ENCODE measurements at regions not wholly inside any gene's neighbourhood (a gene's known extent, or its start where the extent isn't known, plus 50 kb on each side); places are given as distances from the start of the nearest gene placed in this dataset.

DNA sequence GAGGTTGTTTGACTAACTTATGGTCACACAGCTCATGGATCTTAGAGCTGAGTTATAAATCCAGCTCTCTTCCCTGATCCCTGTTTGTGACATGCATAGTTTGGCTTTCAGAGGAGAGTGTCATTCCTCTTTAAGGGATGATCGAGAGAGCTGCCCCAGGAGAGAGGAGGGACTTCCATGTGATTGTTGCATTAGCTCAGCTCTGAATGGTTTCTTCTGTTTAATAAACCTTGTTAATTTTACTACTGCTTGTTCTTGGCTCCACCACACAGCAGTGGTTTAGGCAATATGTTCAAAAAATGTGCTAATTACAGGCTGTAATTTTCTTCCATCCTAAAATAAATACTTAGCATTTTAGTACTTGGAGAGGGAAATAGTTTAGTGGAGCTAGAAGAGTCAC, 152.5 kb downstream of the C12orf75 start:
- no peak for TF ChIP-seq REST (IDR thresholded peaks at IDR 0.05; ENCODE audit: low read depth)
- TF ChIP-seq, protein P1, sequence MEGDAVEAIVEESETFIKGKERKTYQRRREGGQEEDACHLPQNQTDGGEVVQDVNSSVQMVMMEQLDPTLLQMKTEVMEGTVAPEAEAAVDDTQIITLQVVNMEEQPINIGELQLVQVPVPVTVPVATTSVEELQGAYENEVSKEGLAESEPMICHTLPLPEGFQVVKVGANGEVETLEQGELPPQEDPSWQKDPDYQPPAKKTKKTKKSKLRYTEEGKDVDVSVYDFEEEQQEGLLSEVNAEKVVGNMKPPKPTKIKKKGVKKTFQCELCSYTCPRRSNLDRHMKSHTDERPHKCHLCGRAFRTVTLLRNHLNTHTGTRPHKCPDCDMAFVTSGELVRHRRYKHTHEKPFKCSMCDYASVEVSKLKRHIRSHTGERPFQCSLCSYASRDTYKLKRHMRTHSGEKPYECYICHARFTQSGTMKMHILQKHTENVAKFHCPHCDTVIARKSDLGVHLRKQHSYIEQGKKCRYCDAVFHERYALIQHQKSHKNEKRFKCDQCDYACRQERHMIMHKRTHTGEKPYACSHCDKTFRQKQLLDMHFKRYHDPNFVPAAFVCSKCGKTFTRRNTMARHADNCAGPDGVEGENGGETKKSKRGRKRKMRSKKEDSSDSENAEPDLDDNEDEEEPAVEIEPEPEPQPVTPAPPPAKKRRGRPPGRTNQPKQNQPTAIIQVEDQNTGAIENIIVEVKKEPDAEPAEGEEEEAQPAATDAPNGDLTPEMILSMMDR (IDR thresholded peaks at IDR 0.05 in 2 of 3, conservative IDR thresholded peaks at IDR 0.05 in 1 of 3; ENCODE audit: borderline replicate concordance in 1 of 3, insufficient read depth in 1 of 3, low read depth in 2 of 3, low read length in 2 of 3): no peak
- no peak for TF ChIP-seq JUND (IDR thresholded peaks at IDR 0.05)
- TF ChIP-seq EGR1 (IDR thresholded peaks at IDR 0.05; ENCODE audit: low read depth): no peak
- no peak for TF ChIP-seq CBX3 (IDR thresholded peaks at IDR 0.05; ENCODE audit: low read depth)
- no peak for TF ChIP-seq RAD21 (IDR thresholded peaks at IDR 0.05; ENCODE audit: low read depth)
- TF ChIP-seq, protein P2, sequence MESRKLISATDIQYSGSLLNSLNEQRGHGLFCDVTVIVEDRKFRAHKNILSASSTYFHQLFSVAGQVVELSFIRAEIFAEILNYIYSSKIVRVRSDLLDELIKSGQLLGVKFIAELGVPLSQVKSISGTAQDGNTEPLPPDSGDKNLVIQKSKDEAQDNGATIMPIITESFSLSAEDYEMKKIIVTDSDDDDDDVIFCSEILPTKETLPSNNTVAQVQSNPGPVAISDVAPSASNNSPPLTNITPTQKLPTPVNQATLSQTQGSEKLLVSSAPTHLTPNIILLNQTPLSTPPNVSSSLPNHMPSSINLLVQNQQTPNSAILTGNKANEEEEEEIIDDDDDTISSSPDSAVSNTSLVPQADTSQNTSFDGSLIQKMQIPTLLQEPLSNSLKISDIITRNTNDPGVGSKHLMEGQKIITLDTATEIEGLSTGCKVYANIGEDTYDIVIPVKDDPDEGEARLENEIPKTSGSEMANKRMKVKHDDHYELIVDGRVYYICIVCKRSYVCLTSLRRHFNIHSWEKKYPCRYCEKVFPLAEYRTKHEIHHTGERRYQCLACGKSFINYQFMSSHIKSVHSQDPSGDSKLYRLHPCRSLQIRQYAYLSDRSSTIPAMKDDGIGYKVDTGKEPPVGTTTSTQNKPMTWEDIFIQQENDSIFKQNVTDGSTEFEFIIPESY (IDR thresholded peaks at IDR 0.05; ENCODE audit: extremely low read depth, insufficient replicate concordance, low read length): no peak
- TF ChIP-seq TCF7L2 (IDR thresholded peaks at IDR 0.05; ENCODE audit: borderline replicate concordance, extremely low read depth, insufficient read depth, insufficient read length): no peak
- TF ChIP-seq EZH2phosphoT487 (IDR thresholded peaks at IDR 0.05; ENCODE audit: borderline replicate concordance): no peak
- TF ChIP-seq SRF (IDR thresholded peaks at IDR 0.05; ENCODE audit: low read depth): no peak
- TF ChIP-seq POLR2A (IDR thresholded peaks at IDR 0.05; ENCODE audit: borderline replicate concordance, extremely low read depth, insufficient read depth, insufficient read length): no peak
- Histone ChIP-seq H3K4me2 (ENCODE audit: low read length) (no peak overlapping the region), H3K79me2 (ENCODE audit: insufficient read depth, low read length) (no peaks in the 10 kb centered on the region), H2AFZ (ENCODE audit: low read depth, low read length, poor library complexity, severe bottlenecking) (no peak overlapping the region), H3K4me1 (ENCODE audit: control insufficient read depth in 1 of 2, insufficient read depth in 2 of 2, low read length in 2 of 2) (no peaks in the 10 kb centered on the region), H3K9me2 (ENCODE audit: insufficient read depth) (no peaks in the 10 kb centered on the region), H3K4me3 (replicated peaks in 1 of 2; ENCODE audit: low read depth in 1 of 2, low read length in 2 of 2) (no peak overlapping the region), H3K9ac (ENCODE audit: low read length) (no peak overlapping the region), H3K27ac (ENCODE audit: low read depth, low read length) (no peak overlapping the region), H4K20me1 (ENCODE audit: insufficient read depth) (no peaks in the 10 kb centered on the region), H3K36me3 (ENCODE audit: control insufficient read depth in 1 of 2, insufficient read depth in 2 of 2, low read length in 2 of 2) (no peaks in the 10 kb centered on the region), H3K9me3 (ENCODE audit: control insufficient read depth in 1 of 2, insufficient read depth in 1 of 2, low read depth in 1 of 2, low read length in 2 of 2) (no peaks in the 10 kb centered on the region), H3K27me3 (ENCODE audit: insufficient read depth, low read length) (no peaks in the 10 kb centered on the region)
- ChIA-PET POLR2A (no interaction called here), CTCF (no interaction called here), RAD21 (ENCODE audit: low non-redundant PET in 1 of 2, low total read pairs in 2 of 2, uncharacterized antibody in 2 of 2, unreplicated experiment in 2 of 2) (no interaction called here)
- DNase-seq (ENCODE audit: low read depth, low spot score) (no peak), ATAC-seq (no peak)
- intact Hi-C loops (cut with micrococcal nuclease): no loop called here
- no TSS peak for BruUV-seq (replicated peaks)
